CD8-positive, alpha-beta memory T cell (primary cell): ENCODE measurements at regions not wholly inside any gene's neighbourhood (a gene's known extent, or its start where the extent isn't known, plus 50 kb on each side); places are given as distances from the start of the nearest gene placed in this dataset.
"Not testable (repeated sequence)": the region's sequence is repeated elsewhere in the genome, so short reads cannot be mapped to it uniquely, and the experiment has no call there.

Experiments used
- CTCF ChIA-PET: fragments of 350-600 bp; sonication (Branson Sonifier 250); formaldehyde crosslinking; loops from one replicate; lab custom pipeline; 2021; ENCODE audit warnings: antibody characterized with exemption; lab: Charles Lee
- POLR2A ChIA-PET: fragments of 350-600 bp; sonication (Branson Sonifier 250); formaldehyde crosslinking; loops from one replicate; lab custom pipeline; 2021; ENCODE audit warnings: antibody characterized with exemption; lab: Charles Lee
- DNase-seq, 5 donors: peaks; one replicate each; pipeline versions ENCODE4 v3.0.0 to v3.0.0-alpha.2; 2020 to 2022; ENCODE audit warnings: mixed read lengths in 1 of 5
- H3K27ac ChIP-seq: one replicate; pipeline ENCODE4 v1.7.0; 2013; ENCODE audit warnings: low read depth, mild to moderate bottlenecking, low read length, moderate library complexity
- H3K27me3 ChIP-seq: 2 replicates; pipeline ENCODE4 v1.7.0; 2013; ENCODE audit warnings: low read length, mild to moderate bottlenecking; ENCODE audit not compliant: insufficient read depth, poor library complexity, severe bottlenecking
- H3K36me3 ChIP-seq: 2 replicates; pipeline ENCODE4 v1.7.0; 2013; ENCODE audit warnings: mild to moderate bottlenecking, low read length, moderate library complexity; ENCODE audit not compliant: insufficient read depth
- H3K4me1 ChIP-seq: 2 replicates; pipeline ENCODE4 v1.7.0; 2013; ENCODE audit warnings: mild to moderate bottlenecking, low read length, moderate library complexity; ENCODE audit not compliant: insufficient read depth
- H3K4me3 ChIP-seq: 2 replicates; pipeline ENCODE4 v1.7.0; 2013; ENCODE audit warnings: mild to moderate bottlenecking, low read length
- H3K9me3 ChIP-seq: 2 replicates; pipeline ENCODE4 v1.7.0; 2013; ENCODE audit warnings: mild to moderate bottlenecking, low read length
- H3K27ac Mint-ChIP-seq, 8 donors: one replicate each; pipeline ENCODE4 v1.8.0; 2020 to 2021; ENCODE audit warnings: mixed read lengths in 8 of 8, mild to moderate bottlenecking in 6 of 8, inconsistent platforms in 3 of 8, moderate library complexity in 3 of 8
- H3K27me3 Mint-ChIP-seq, 2 donors: one replicate each; pipeline ENCODE4 v1.8.0; 2020 to 2021; ENCODE audit warnings: mixed read lengths in 2 of 2, mild to moderate bottlenecking in 1 of 2, moderate library complexity in 1 of 2
- H3K36me3 Mint-ChIP-seq, 3 donors: one replicate each; pipeline ENCODE4 v1.8.0; 2020 to 2021; ENCODE audit warnings: mixed read lengths in 3 of 3, inconsistent platforms in 1 of 3, mild to moderate bottlenecking in 1 of 3
- H3K4me1 Mint-ChIP-seq, 3 donors: one replicate each; pipeline ENCODE4 v1.8.0; 2020 to 2021; ENCODE audit warnings: mixed read lengths in 3 of 3, inconsistent platforms in 1 of 3, mild to moderate bottlenecking in 1 of 3
- H3K4me3 Mint-ChIP-seq, 7 donors: one replicate each; pipeline ENCODE4 v1.8.0; 2020 to 2021; ENCODE audit warnings: mixed read lengths in 7 of 7, mild to moderate bottlenecking in 6 of 7, moderate library complexity in 4 of 7, inconsistent platforms in 2 of 7
- H3K9me3 Mint-ChIP-seq, 5 donors: one replicate each; pipeline ENCODE4 v1.8.0; 2020 to 2022; ENCODE audit warnings: mixed read lengths in 5 of 5, mild to moderate bottlenecking in 3 of 5, moderate library complexity in 2 of 5, inconsistent platforms in 1 of 5

DNA sequence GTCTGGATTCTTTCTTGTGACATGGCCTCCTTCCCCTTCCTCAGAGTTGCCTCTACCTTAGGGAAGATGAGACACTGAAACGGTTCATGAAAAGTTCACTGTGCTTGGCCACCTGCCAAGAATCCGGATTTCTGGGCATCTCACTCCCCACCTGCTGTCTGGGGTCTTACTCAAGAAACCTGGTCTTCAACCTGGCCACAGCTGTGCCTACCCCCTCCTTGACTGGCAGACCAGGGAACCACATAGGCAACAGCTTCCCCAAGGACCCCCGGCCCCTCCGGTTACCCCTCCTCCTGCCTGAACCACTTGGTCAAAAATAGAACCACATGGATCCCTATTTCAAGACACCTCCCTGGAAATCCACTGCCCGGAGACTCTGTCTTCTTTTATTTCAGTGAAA lies 58.7 kb upstream of the NANOS1 start:
- ChIA-PET CTCF (no interaction called here), POLR2A (no interaction called here)
- Mint-ChIP-seq H3K9me3 (peaks cover 0 to 4% (median 0%) of the 10 kb centered on the region in 5 donors), H3K4me3 (no peak overlapping the region), H3K27me3 (peaks cover 17 to 36% of the 10 kb centered on the region in 2 donors), H3K4me1 (no peaks in the 10 kb centered on the region), H3K27ac (no peak overlapping the region), H3K36me3 (no peaks in the 10 kb centered on the region)
- Histone ChIP-seq H3K9me3 (no peaks in the 10 kb centered on the region), H3K4me3 (no peak overlapping the region), H3K36me3 (no peaks in the 10 kb centered on the region), H3K4me1 (no peaks in the 10 kb centered on the region), H3K27me3 (no peaks in the 10 kb centered on the region), H3K27ac (no peak overlapping the region)
- DNase-seq = no peak

DNA sequence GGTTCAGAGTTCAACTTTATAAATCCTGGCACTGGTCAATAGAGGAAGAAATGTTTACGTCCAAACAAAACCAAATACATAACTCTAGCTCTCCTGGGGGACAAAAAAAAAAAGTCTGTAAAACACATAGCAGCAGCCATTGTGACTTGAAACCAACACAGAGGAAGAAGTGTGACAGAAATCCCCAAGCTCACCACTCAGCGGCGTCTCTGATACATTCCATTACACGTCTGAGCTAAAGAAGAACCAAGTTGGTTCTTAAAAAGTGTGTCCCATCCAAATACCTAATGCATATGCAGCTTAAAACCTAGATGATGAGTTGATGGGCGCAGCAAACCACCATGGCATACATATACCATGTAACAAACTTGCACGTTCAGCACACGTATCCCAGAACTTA lies 58.3 kb upstream of the NANOS1 start:
- ChIA-PET POLR2A (no interaction called here), CTCF (no interaction called here)
- H3K4me3 Mint-ChIP-seq = no peak overlapping the region
- Histone ChIP-seq H3K27ac (no peak overlapping the region), H3K4me1 (no peaks in the 10 kb centered on the region), H3K36me3 (no peaks in the 10 kb centered on the region), H3K9me3 (no peaks in the 10 kb centered on the region), H3K27me3 (no peaks in the 10 kb centered on the region), H3K4me3 (no peak overlapping the region)
- no peak for DNase-seq
- H3K36me3 Mint-ChIP-seq = no peaks in the 10 kb centered on the region
- H3K4me1 Mint-ChIP-seq = no peaks in the 10 kb centered on the region
- no peak overlapping the region for H3K27ac Mint-ChIP-seq
- H3K27me3 Mint-ChIP-seq = peaks cover 15 to 33% of the 10 kb centered on the region in 2 donors
- H3K9me3 Mint-ChIP-seq = peaks cover 0 to 4% (median 0%) of the 10 kb centered on the region in 5 donors

DNA sequence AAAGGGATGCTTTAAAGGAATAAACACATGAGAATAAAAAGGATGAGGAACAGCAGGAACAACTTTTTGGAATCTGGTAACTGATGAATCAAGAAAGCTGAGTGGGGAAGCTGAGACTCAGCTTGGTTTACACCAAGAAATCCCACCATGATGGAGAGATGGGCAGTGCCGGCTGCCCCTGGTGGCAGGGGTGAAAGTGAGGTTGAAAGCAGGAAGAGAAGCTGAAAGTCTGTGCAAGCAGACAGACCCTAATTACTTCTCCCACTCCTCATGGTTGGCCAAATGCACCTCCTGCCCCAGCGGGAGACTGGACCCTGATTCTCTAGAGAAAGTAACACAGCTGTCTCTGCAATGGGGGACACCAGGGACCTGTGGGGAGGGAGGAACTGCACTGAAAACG lies 57.6 kb upstream of the NANOS1 start:
- DNase-seq = no peak
- no peaks in the 10 kb centered on the region for H3K36me3 ChIP-seq
- no peaks in the 10 kb centered on the region for H3K9me3 ChIP-seq
- Mint-ChIP-seq H3K9me3 (peaks cover 0 to 4% (median 0%) of the 10 kb centered on the region in 5 donors), H3K4me1 (no peaks in the 10 kb centered on the region), H3K36me3 (no peaks in the 10 kb centered on the region), H3K4me3 (no peak overlapping the region), H3K27me3 (peaks cover 10 to 32% of the 10 kb centered on the region in 2 donors), H3K27ac (peak overlapping the region in 1 of 8 donors; percentile 4)
- H3K27me3 ChIP-seq = no peaks in the 10 kb centered on the region
- CTCF ChIA-PET = no interaction called here
- H3K27ac ChIP-seq = no peak overlapping the region
- POLR2A ChIA-PET = no interaction called here
- no peak overlapping the region for H3K4me3 ChIP-seq
- H3K4me1 ChIP-seq = no peaks in the 10 kb centered on the region

DNA sequence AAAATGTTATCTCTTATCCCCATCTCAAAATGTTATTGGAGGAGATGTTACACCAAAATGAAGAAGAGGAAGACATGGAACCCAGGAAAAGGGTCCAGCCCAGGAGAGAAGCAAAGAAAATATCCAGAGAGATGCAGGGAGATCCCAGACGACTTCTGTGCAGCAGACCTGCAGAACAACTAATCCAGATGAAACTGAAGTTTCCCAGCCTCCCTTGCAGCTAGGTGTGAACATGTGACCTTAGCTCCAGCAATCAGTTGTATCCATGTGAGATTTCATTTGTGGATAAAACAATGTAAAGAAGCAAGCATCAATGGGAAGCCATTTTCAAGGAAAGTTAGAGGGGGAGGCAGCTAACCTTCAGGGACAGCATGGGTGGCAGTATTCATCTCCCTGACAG lies 55.8 kb upstream of the NANOS1 start:
- Histone ChIP-seq H3K4me1 (no peaks in the 10 kb centered on the region), H3K36me3 (no peaks in the 10 kb centered on the region), H3K27ac (no peak overlapping the region), H3K9me3 (no peaks in the 10 kb centered on the region), H3K27me3 (no peaks in the 10 kb centered on the region), H3K4me3 (no peak overlapping the region)
- ChIA-PET POLR2A (no interaction called here), CTCF (interaction anchor here (0.9 kb wide), 1 partner anchor 471 kb away, joined by 3 read pairs; no protein-coding TSS in a partner anchor)
- Mint-ChIP-seq H3K36me3 (no peaks in the 10 kb centered on the region), H3K4me3 (no peak overlapping the region), H3K27ac (no peak overlapping the region), H3K27me3 (peaks cover 13 to 41% of the 10 kb centered on the region in 2 donors), H3K4me1 (no peaks in the 10 kb centered on the region), H3K9me3 (peaks cover 0 to 4% (median 0%) of the 10 kb centered on the region in 5 donors)
- no peak for DNase-seq

DNA sequence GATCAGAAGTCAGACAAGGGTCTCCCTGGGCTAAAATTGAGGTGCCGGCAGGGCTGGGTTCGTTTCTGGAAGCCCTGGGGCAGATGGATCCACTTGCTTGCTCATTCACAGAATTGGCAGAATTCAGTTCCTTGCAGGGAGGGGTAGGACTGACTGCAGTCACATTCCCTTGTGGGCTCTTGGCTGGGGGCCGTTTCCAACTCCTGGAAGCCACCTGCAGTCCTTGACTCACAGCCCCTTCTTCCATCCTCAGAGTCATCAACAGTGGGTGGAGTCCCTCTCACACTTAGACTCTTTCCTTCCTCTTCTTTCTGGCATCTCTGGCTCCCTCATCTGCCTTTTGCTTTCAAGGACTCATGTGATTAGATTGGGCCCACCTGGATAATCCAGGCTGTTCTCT lies 54.6 kb upstream of the NANOS1 start:
- no peaks in the 10 kb centered on the region for H3K4me1 Mint-ChIP-seq
- Histone ChIP-seq H3K4me3 (no peak overlapping the region), H3K27ac (no peak overlapping the region), H3K9me3 (no peaks in the 10 kb centered on the region), H3K36me3 (no peaks in the 10 kb centered on the region), H3K27me3 (no peaks in the 10 kb centered on the region), H3K4me1 (no peaks in the 10 kb centered on the region)
- H3K36me3 Mint-ChIP-seq = no peaks in the 10 kb centered on the region
- H3K27me3 Mint-ChIP-seq = peaks cover 10 to 40% of the 10 kb centered on the region in 2 donors
- H3K9me3 Mint-ChIP-seq = peaks cover 0 to 4% (median 0%) of the 10 kb centered on the region in 5 donors
- no peak overlapping the region for H3K4me3 Mint-ChIP-seq
- no peak overlapping the region for H3K27ac Mint-ChIP-seq
- no peak for DNase-seq
- POLR2A ChIA-PET = no interaction called here
- CTCF ChIA-PET = no interaction called here

DNA sequence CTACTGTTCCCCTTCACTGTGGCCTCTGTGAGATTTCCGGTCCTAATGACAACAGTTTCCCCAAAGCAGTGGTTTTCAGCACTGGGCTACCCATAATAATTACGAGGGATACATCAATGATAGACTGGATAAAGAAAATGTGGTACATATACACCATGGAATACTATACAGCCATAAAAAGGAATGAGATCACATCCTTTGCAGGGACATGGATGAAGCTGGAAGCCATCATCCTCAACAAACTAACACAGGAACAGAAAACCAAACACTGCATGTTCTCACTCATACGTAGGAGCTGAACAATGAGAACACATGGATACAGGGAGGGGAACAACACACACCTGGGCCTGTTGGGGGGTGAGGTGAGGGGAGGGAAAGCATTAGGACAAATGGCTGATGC lies 53.3 kb upstream of the NANOS1 start:
- H3K27ac Mint-ChIP-seq, H3K36me3 ChIP-seq, H3K4me3 ChIP-seq, H3K27me3 ChIP-seq, DNase-seq, H3K4me1 Mint-ChIP-seq, H3K9me3 Mint-ChIP-seq, H3K27ac ChIP-seq, H3K9me3 ChIP-seq, CTCF ChIA-PET, H3K36me3 Mint-ChIP-seq, H3K4me3 Mint-ChIP-seq, H3K4me1 ChIP-seq: not testable (repeated sequence)
- POLR2A ChIA-PET = interaction anchor here (0.6 kb wide), 1 partner anchor 502 kb away, joined by 7 read pairs; no protein-coding TSS in a partner anchor
- peaks cover 9 to 38% of the 10 kb centered on the region in 2 donors for H3K27me3 Mint-ChIP-seq

DNA sequence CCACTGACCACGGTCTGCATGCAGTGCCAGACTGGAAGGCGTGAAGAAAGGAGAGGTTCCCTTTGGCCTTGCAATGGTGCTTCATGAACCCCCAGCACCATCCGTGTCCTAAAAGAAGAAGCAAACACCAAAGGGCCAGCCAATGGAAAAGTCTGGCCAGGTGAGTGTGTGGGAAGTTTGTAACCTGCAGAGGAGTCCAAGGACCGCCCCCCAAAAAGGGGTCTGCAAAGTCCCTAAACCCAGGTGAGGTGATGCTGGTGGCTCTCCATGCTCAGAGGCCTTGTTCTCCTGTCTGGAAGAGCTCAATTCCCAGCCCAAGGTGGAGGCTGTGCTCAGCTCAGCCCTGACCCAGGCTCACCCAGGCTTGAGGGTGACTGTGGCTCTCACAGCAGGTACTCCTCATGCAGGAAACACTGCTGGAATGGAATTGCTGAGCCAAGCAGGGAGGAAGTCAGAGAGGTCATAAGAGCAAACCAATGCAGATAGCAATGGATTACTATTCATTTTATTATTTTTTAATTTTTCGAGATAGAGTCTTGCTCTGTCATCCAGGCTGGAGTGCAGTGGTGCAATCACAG lies 52.4 kb upstream of the NANOS1 start:
- H3K27me3 Mint-ChIP-seq = peaks cover 14 to 33% of the 10 kb centered on the region in 2 donors
- no peak for DNase-seq
- Histone ChIP-seq H3K27ac (no peak overlapping the region), H3K4me3 (no peak overlapping the region), H3K4me1 (no peaks in the 10 kb centered on the region), H3K9me3 (no peaks in the 10 kb centered on the region), H3K27me3 (no peaks in the 10 kb centered on the region), H3K36me3 (no peaks in the 10 kb centered on the region)
- no peak overlapping the region for H3K27ac Mint-ChIP-seq
- H3K9me3 Mint-ChIP-seq = peaks cover 0 to 5% (median 0%) of the 10 kb centered on the region in 5 donors
- CTCF ChIA-PET = no interaction called here
- POLR2A ChIA-PET = no interaction called here
- H3K4me3 Mint-ChIP-seq = no peak overlapping the region
- H3K36me3 Mint-ChIP-seq = no peaks in the 10 kb centered on the region
- no peaks in the 10 kb centered on the region for H3K4me1 Mint-ChIP-seq

DNA sequence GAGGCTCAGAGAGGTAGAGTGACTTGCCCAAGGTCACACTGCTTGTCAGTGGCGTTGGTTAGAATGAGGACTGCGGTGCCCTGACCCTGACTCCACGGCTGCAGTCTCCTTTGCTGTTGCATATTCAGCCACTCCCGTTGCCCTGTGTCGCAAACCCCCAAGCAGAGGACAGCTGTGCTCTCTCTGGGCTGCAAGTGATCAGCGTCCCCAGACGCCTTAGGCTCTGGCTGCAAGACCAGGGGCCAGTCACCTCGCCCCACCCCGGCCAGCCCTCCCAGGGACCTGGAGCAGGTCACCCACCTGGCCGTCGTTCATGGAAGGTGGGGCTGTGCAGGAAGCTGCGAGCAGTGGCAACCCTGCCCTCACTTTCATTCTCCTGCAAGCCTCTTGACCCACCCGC lies 51.7 kb upstream of the NANOS1 start:
- no peak overlapping the region for H3K4me3 Mint-ChIP-seq
- no peak overlapping the region for H3K27ac Mint-ChIP-seq
- CTCF ChIA-PET = no interaction called here
- no peaks in the 10 kb centered on the region for H3K36me3 ChIP-seq
- no peak overlapping the region for H3K27ac ChIP-seq
- H3K4me3 ChIP-seq = no peak overlapping the region
- H3K27me3 ChIP-seq = no peaks in the 10 kb centered on the region
- no peaks in the 10 kb centered on the region for H3K4me1 ChIP-seq
- POLR2A ChIA-PET = no interaction called here
- peaks cover 18 to 33% of the 10 kb centered on the region in 2 donors for H3K27me3 Mint-ChIP-seq
- H3K4me1 Mint-ChIP-seq = no peaks in the 10 kb centered on the region
- no peak for DNase-seq
- peaks cover 0 to 8% (median 0%) of the 10 kb centered on the region in 5 donors for H3K9me3 Mint-ChIP-seq
- no peaks in the 10 kb centered on the region for H3K9me3 ChIP-seq
- peaks cover 0 to 4% (median 0%) of the 10 kb centered on the region in 3 donors for H3K36me3 Mint-ChIP-seq
